H1 (cell line): ENCODE measurements at regions not wholly inside any gene's neighbourhood (a gene's known extent, or its start where the extent isn't known, plus 50 kb on each side); places are given as distances from the start of the nearest gene placed in this dataset.

Source experiments
- CTCF ChIA-PET: fragments of 300-600 bp; sonication (Branson Sonifier 250); formaldehyde crosslinking; loops from one replicate; lab custom pipeline; 2021; ENCODE audit not compliant: partially characterized antibody; lab: Charles Lee
- POLR2A ChIA-PET: fragments of 300-600 bp; sonication (Branson Sonifier 250); formaldehyde crosslinking; loops from one replicate; lab custom pipeline; 2021; ENCODE audit warnings: inconsistent platforms; ENCODE audit not compliant: partially characterized antibody; lab: Charles Lee
- DNase-seq, 2 experiments: peaks; one replicate each; pipeline versions ENCODE4 v3.0.0 to v3.0.0-alpha.2; 2010 to 2022; ENCODE audit warnings: low spot score in 2 of 2, low read depth in 1 of 2, mixed read lengths in 1 of 2
- FAIRE-seq: peaks from 2 replicates; lab custom pipeline; 2011; peaks lifted over from hg19 to GRCh38; lab: Jason Lieb, UNC
- H2AFZ ChIP-seq: 2 replicates; pipeline ENCODE4 v1.8.1; 2012; ENCODE audit warnings: low read length, inconsistent platforms
- H2AK5ac ChIP-seq: 2 replicates; pipeline ENCODE4 v1.6.1; 2013; ENCODE audit warnings: low read depth, low read length
- H2BK120ac ChIP-seq: replicated peaks from 2 replicates; pipeline ENCODE3; 2013; ENCODE audit warnings: low read depth, low read length, inconsistent platforms
- H2BK12ac ChIP-seq: 2 replicates; pipeline ENCODE4 v1.6.1; 2013; ENCODE audit warnings: low read depth, low read length
- H2BK15ac ChIP-seq: 2 replicates; pipeline ENCODE4 v1.6.1; 2013; ENCODE audit warnings: low read length
- H2BK20ac ChIP-seq: 2 replicates; pipeline ENCODE4 v1.6.1; 2013; ENCODE audit warnings: low read length
- H2BK5ac ChIP-seq: 2 replicates; pipeline ENCODE4 v1.6.1; 2013; ENCODE audit warnings: low read depth, low read length
- H3K14ac ChIP-seq: 2 replicates; pipeline ENCODE4 v1.6.1; 2013; ENCODE audit warnings: inconsistent platforms; ENCODE audit not compliant: insufficient read length
- H3K18ac ChIP-seq: 2 replicates; pipeline ENCODE4 v1.6.1; 2013; ENCODE audit warnings: low read length; ENCODE audit errors: extremely low read depth
- H3K23ac ChIP-seq: 2 replicates; pipeline ENCODE4 v1.6.1; 2013; ENCODE audit warnings: inconsistent platforms; ENCODE audit not compliant: insufficient read length
- H3K23me2 ChIP-seq: 2 replicates; pipeline ENCODE4 v1.6.1; 2013; ENCODE audit warnings: low read depth, low read length
- H3K27ac ChIP-seq: 2 replicates; pipeline ENCODE4 v1.6.1; 2011; ENCODE audit warnings: low read depth, low read length, inconsistent platforms
- H3K27me3 ChIP-seq, 4 experiments: replicated peaks in 1 of 4; 1 replicate in 1 of 4; 2 replicates in 3 of 4; pipeline versions ENCODE4 v1.6.1 to v1.8.1; 2011 to 2013; ENCODE audit warnings: low read length in 3 of 4, mild to moderate bottlenecking in 3 of 4, inconsistent platforms in 2 of 4, mixed read lengths in 2 of 4, moderate library complexity in 1 of 4; ENCODE audit not compliant: control insufficient read depth in 3 of 4, insufficient read depth in 3 of 4; ENCODE audit errors: extremely low read depth in 1 of 4
- H3K36me3 ChIP-seq, 4 experiments: 2 replicates each; pipeline versions ENCODE4 v1.6.1 to v1.8.1; 2011 to 2013; ENCODE audit warnings: mild to moderate bottlenecking in 4 of 4, low read length in 3 of 4, moderate library complexity in 2 of 4, control low read depth in 1 of 4, inconsistent platforms in 1 of 4; ENCODE audit not compliant: insufficient read depth in 4 of 4, control insufficient read depth in 2 of 4
- H3K4ac ChIP-seq: replicated peaks from 2 replicates; pipeline ENCODE3; 2013; ENCODE audit warnings: low read length, low read depth, mixed read lengths, inconsistent platforms; ENCODE audit not compliant: insufficient read length
- H3K4me1 ChIP-seq, 4 experiments: replicated peaks in 1 of 4; 1 replicate in 1 of 4; 2 replicates in 3 of 4; pipeline versions ENCODE4 v1.6.1 to v1.8.1; 2011 to 2013; ENCODE audit warnings: low read length in 3 of 4, inconsistent platforms in 2 of 4, mixed read lengths in 1 of 4; ENCODE audit not compliant: insufficient read depth in 4 of 4, control insufficient read depth in 3 of 4
- H3K4me2 ChIP-seq, 2 experiments: 2 replicates each; pipeline versions ENCODE4 v1.6.1 to v1.8.1; 2011 to 2013; ENCODE audit warnings: low read depth in 2 of 2, low read length in 2 of 2, control low read depth in 1 of 2, inconsistent platforms in 1 of 2, mild to moderate bottlenecking in 1 of 2; ENCODE audit not compliant: insufficient read depth in 1 of 2
- H3K4me3 ChIP-seq, 4 experiments: fragments of 200-600, 300-600 bp in 1 of 4; sonication (generic), shearing (Covaris generic), sonication (Bioruptor Twin) in 1 of 4; 2 replicates each; pipeline versions ENCODE4 v1.5.1 to v1.8.1; 2011 to 2016; ENCODE audit warnings: low read length in 4 of 4, low read depth in 3 of 4, control low read depth in 2 of 4, inconsistent platforms in 2 of 4, mild to moderate bottlenecking in 2 of 4, mixed read lengths in 1 of 4, moderate library complexity in 1 of 4; ENCODE audit not compliant: insufficient read depth in 2 of 4; ENCODE audit errors: extremely low read depth in 1 of 4
- H3K56ac ChIP-seq: replicated peaks from 2 replicates; pipeline ENCODE3; 2013; ENCODE audit warnings: low read depth, mild to moderate bottlenecking, mixed read lengths, low read length, inconsistent platforms; ENCODE audit not compliant: insufficient read length
- H3K79me1 ChIP-seq: 2 replicates; pipeline ENCODE4 v1.6.1; 2013; ENCODE audit warnings: low read depth, low read length, control low read depth
- H3K79me2 ChIP-seq, 2 experiments: 2 replicates each; pipeline versions ENCODE4 v1.6.1 to v1.8.1; 2012 to 2013; ENCODE audit warnings: low read length in 2 of 2, mild to moderate bottlenecking in 2 of 2, inconsistent platforms in 1 of 2; ENCODE audit not compliant: insufficient read depth in 2 of 2, control insufficient read depth in 1 of 2
- H3K9ac ChIP-seq, 4 experiments: replicated peaks in 1 of 4; 1 replicate in 1 of 4; 2 replicates in 3 of 4; pipeline versions ENCODE4 v1.6.1 to v1.8.1; 2011 to 2013; ENCODE audit warnings: low read depth in 3 of 4, low read length in 3 of 4, control low read depth in 2 of 4, mild to moderate bottlenecking in 2 of 4, moderate library complexity in 2 of 4, inconsistent platforms in 1 of 4; ENCODE audit errors: extremely low read depth in 1 of 4
- H3K9me3 ChIP-seq, 2 experiments: 2 replicates each; pipeline versions ENCODE4 v1.6.1 to v1.8.1; 2012 to 2013; ENCODE audit warnings: mild to moderate bottlenecking in 2 of 2, moderate library complexity in 2 of 2, control low read depth in 1 of 2, inconsistent platforms in 1 of 2, low read depth in 1 of 2, low read length in 1 of 2, mixed read lengths in 1 of 2; ENCODE audit not compliant: insufficient read depth in 2 of 2
- H4K20me1 ChIP-seq, 2 experiments: replicated peaks in 1 of 2; 2 replicates each; pipeline versions ENCODE3 to v1.8.1; 2011 to 2013; ENCODE audit warnings: inconsistent platforms in 2 of 2, low read length in 2 of 2, mild to moderate bottlenecking in 1 of 2; ENCODE audit not compliant: insufficient read depth in 2 of 2, control insufficient read depth in 1 of 2
- H4K5ac ChIP-seq: 2 replicates; pipeline ENCODE4 v1.6.1; 2013; ENCODE audit warnings: low read length, low read depth, mixed read lengths, inconsistent platforms; ENCODE audit not compliant: insufficient read length
- H4K8ac ChIP-seq: 2 replicates; pipeline ENCODE4 v1.8.0; 2013; ENCODE audit warnings: mild to moderate bottlenecking, moderate library complexity, low read length, inconsistent platforms; ENCODE audit not compliant: insufficient read depth; ENCODE audit errors: extremely low read depth
- H4K91ac ChIP-seq: replicated peaks from 2 replicates; pipeline ENCODE3; 2013; ENCODE audit warnings: low read length, mixed read lengths, inconsistent platforms; ENCODE audit not compliant: insufficient read length
- ATF3 ChIP-seq: IDR thresholded peaks from 2 replicates; pipeline ENCODE4 v1.6.1; 2011; ENCODE audit warnings: low read depth, mild to moderate bottlenecking, low read length; ENCODE audit not compliant: insufficient read depth
- BCL11A ChIP-seq, 2 experiments: IDR thresholded peaks; one replicate each; pipeline ENCODE4 v1.6.1; 2011; ENCODE audit warnings: low read depth in 2 of 2, low read length in 2 of 2, mild to moderate bottlenecking in 2 of 2
- JUN ChIP-seq: IDR thresholded peaks from 2 replicates; pipeline ENCODE4 v1.6.1; 2011; ENCODE audit warnings: low read depth, mild to moderate bottlenecking, improper control_type of control experiment, low read length
- MAFK ChIP-seq: IDR thresholded peaks from 2 replicates; pipeline ENCODE4 v1.6.1; 2012; ENCODE audit warnings: low read depth, mild to moderate bottlenecking, improper control_type of control experiment, low read length
- NANOG ChIP-seq: IDR thresholded peaks from 2 replicates; pipeline ENCODE4 v1.6.1; 2011; ENCODE audit warnings: low read length, low read depth, mild to moderate bottlenecking, inconsistent platforms; ENCODE audit not compliant: insufficient read depth, poor library complexity, severe bottlenecking
- RNF2 ChIP-seq: fragments of 200-900, 300-1000 bp; sonication (generic); IDR thresholded peaks from 2 replicates; pipeline ENCODE4 v1.7.1; 2016; ENCODE audit warnings: borderline replicate concordance, low read depth, mild to moderate bottlenecking, antibody characterized with exemption, low read length; ENCODE audit not compliant: poor library complexity, severe bottlenecking; ENCODE audit errors: missing control alignments
- SIRT6 ChIP-seq: IDR thresholded peaks from one replicate; pipeline ENCODE4 v1.7.1; 2012; ENCODE audit warnings: low read length, inconsistent platforms
- SP1 ChIP-seq: IDR thresholded peaks from 2 replicates; pipeline ENCODE4 v1.6.1; 2011; ENCODE audit warnings: low read depth, low read length
- SP2 ChIP-seq: IDR thresholded peaks from 2 replicates; pipeline ENCODE4 v1.6.1; 2012; ENCODE audit warnings: mild to moderate bottlenecking, low read length, inconsistent platforms
- WGBS, 2 experiments: shearing (Covaris generic) in 1 of 2; methylation state at CpG; one replicate each; pipeline versions ENCODE4 v1.1.6 to v1.1.7; 2013 to 2015; ENCODE audit warnings: low lambda C conversion rate in 2 of 2, mixed read lengths in 2 of 2, inconsistent platforms in 1 of 2, low coverage in 1 of 2, missing lambda C conversion rate in 1 of 2; ENCODE audit not compliant: insufficient replicate concordance in 2 of 2, insufficient coverage in 1 of 2, insufficient read length in 1 of 2; ENCODE audit errors: extremely low coverage in 1 of 2, missing lambda C conversion rate in 1 of 2; 5-methylcytosine and 5-hydroxymethylcytosine counted together
- TF ChIP-seq, protein P1 (sequence below): IDR thresholded peaks from 2 replicates; pipeline ENCODE4 v1.6.1; 2012; ENCODE audit warnings: low read length, inconsistent platforms

- Histone ChIP-seq H4K20me1 (no peaks in the 10 kb centered on the region), H3K23me2 (no peaks in the 10 kb centered on the region), H3K18ac (no peak overlapping the region), H3K14ac (no peak overlapping the region), H3K27me3 (no peaks in the 10 kb centered on the region), H3K79me1 (no peaks in the 10 kb centered on the region), H3K4ac (no peak overlapping the region), H4K91ac (no peak overlapping the region), H3K9ac (no peak overlapping the region), H2BK5ac (no peak overlapping the region), H2BK120ac (no peak overlapping the region), H2AFZ (no peak overlapping the region), H3K9me3 (no peaks in the 10 kb centered on the region), H3K36me3 (no peaks in the 10 kb centered on the region), H4K5ac (no peak overlapping the region), H2BK20ac (no peak overlapping the region), H3K27ac (no peak overlapping the region), H4K8ac (no peak overlapping the region), H2BK15ac (no peak overlapping the region), H3K56ac (no peak overlapping the region), H3K79me2 (no peaks in the 10 kb centered on the region), H3K4me1 (no peaks in the 10 kb centered on the region), H3K4me2 (no peak overlapping the region), H3K4me3 (no peak overlapping the region), H2BK12ac (no peak overlapping the region), H3K23ac (no peak overlapping the region), H2AK5ac (no peak overlapping the region)
- ChIA-PET POLR2A (no interaction called here), CTCF (no interaction called here)
- no peak for DNase-seq
- TF ChIP-seq SP2 (no peak), SIRT6 (no peak), NANOG (no peak), MAFK (no peak), RNF2 (no peak), SP1 (no peak), JUN (no peak), BCL11A (IDR thresholded peaks at IDR 0.05; ENCODE audit: low read depth in 2 of 2, low read length in 2 of 2) (no peak), ATF3 (no peak)
- TF ChIP-seq, protein P1, sequence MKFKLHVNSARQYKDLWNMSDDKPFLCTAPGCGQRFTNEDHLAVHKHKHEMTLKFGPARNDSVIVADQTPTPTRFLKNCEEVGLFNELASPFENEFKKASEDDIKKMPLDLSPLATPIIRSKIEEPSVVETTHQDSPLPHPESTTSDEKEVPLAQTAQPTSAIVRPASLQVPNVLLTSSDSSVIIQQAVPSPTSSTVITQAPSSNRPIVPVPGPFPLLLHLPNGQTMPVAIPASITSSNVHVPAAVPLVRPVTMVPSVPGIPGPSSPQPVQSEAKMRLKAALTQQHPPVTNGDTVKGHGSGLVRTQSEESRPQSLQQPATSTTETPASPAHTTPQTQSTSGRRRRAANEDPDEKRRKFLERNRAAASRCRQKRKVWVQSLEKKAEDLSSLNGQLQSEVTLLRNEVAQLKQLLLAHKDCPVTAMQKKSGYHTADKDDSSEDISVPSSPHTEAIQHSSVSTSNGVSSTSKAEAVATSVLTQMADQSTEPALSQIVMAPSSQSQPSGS = no peak
- 82% methylated on average over 1 of the region's 1 CpG; no CpG with 5 or more reads in 1 of the 2 experiments for WGBS, 2 experiments
- FAIRE-seq = no peak
Observed at GRCh38 chr2:40879305-40879704, 427.4 kb upstream of the SLC8A1 start.
